ENCODE measurements at regions not wholly inside any gene's neighbourhood (a gene's known extent, or its start where the extent isn't known, plus 50 kb on each side); places are given as distances from the start of the nearest gene placed in this dataset.

DNA sequence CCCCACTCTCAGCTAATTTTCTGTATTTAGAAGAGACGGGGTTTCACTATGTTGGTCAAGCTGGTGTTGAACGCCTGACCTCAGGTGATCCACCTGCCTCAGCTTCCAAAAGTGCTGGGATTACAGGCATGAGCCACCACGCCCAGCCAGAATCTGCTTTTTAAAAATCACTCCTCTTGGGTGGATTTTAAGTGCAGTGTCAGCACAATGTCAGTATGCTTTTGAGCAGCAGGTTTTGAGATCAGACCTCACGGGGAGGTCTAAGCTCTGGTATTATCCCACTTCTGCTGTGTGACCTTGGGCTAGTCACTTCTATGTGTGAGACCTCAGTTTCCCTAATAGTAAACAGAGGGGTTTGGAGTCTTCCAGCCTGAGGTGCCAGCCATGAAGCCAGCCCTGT lies 51.8 kb upstream of the GSC start:
- TF ChIP-seq, protein P1, sequence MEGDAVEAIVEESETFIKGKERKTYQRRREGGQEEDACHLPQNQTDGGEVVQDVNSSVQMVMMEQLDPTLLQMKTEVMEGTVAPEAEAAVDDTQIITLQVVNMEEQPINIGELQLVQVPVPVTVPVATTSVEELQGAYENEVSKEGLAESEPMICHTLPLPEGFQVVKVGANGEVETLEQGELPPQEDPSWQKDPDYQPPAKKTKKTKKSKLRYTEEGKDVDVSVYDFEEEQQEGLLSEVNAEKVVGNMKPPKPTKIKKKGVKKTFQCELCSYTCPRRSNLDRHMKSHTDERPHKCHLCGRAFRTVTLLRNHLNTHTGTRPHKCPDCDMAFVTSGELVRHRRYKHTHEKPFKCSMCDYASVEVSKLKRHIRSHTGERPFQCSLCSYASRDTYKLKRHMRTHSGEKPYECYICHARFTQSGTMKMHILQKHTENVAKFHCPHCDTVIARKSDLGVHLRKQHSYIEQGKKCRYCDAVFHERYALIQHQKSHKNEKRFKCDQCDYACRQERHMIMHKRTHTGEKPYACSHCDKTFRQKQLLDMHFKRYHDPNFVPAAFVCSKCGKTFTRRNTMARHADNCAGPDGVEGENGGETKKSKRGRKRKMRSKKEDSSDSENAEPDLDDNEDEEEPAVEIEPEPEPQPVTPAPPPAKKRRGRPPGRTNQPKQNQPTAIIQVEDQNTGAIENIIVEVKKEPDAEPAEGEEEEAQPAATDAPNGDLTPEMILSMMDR (conservative IDR thresholded peaks at IDR 0.05; ENCODE audit: low read length): no peak
- TF ChIP-seq EZH2phosphoT487 (IDR thresholded peaks at IDR 0.05; ENCODE audit: borderline replicate concordance, low read depth, low read length): no peak

All from OCI-LY7 (cell line).